Muscle of arm (tissue), 1 donor: ENCODE measurements at regions not wholly inside any gene's neighbourhood (a gene's known extent, or its start where the extent isn't known, plus 50 kb on each side); places are given as distances from the start of the nearest gene placed in this dataset.
"Not testable (repeated sequence)": the region's sequence is repeated elsewhere in the genome, so short reads cannot be mapped to it uniquely, and the experiment has no call there.

Experiments used
- DNase-seq: peaks from one replicate; pipeline ENCODE4 v3.0.0-alpha.2; 2013

GRCh38 chr10:33036670-33037069 is 78.6 kb upstream of the ITGB1 start:
- DNase-seq, result no peak

GRCh38 chr10:33035411-33035810 is 77.4 kb upstream of the ITGB1 start:
- DNase-seq, result no peak

- DNase-seq, result no peak
These were observed 76.9 kb upstream of the ITGB1 start for GRCh38 chr10:33034931-33035330.

- DNase-seq, result peak; percentile 62
These were observed 74.7 kb upstream of the ITGB1 start for GRCh38 chr10:33032654-33033151.

- no peak for DNase-seq
These were observed 74.0 kb upstream of the ITGB1 start for GRCh38 chr10:33031815-33032653.

- DNase-seq, result no peak
These were observed 73.1 kb upstream of the ITGB1 start for GRCh38 chr10:33031171-33031570.

- DNase-seq, result not testable (repeated sequence)
These were observed 70.5 kb upstream of the ITGB1 start for GRCh38 chr10:33028515-33028914.

GRCh38 chr10:33027088-33027487 is 69.1 kb upstream of the ITGB1 start:
- DNase-seq, result no peak

- peak; percentile 24 for DNase-seq
These were observed 68.4 kb upstream of the ITGB1 start for GRCh38 chr10:33026422-33026821.

GRCh38 chr10:33025910-33026309 is 67.9 kb upstream of the ITGB1 start:
- no peak for DNase-seq

- DNase-seq, result no peak
These were observed 67.0 kb upstream of the ITGB1 start for GRCh38 chr10:33025039-33025438.

GRCh38 chr10:33022691-33023090 is 64.7 kb upstream of the ITGB1 start:
- no peak for DNase-seq

GRCh38 chr10:33022090-33022489 is 64.1 kb upstream of the ITGB1 start:
- DNase-seq, result no peak

GRCh38 chr10:33016988-33017387 is 59.0 kb upstream of the ITGB1 start:
- DNase-seq, result no peak

GRCh38 chr10:33015761-33016547 is 57.9 kb upstream of the ITGB1 start:
- no peak for DNase-seq

GRCh38 chr10:33013331-33013730 is 55.3 kb upstream of the ITGB1 start:
- DNase-seq, result not testable (repeated sequence)

GRCh38 chr10:33012306-33012705 is 54.3 kb upstream of the ITGB1 start:
- DNase-seq, result no peak

GRCh38 chr10:33010132-33011037 is 52.4 kb upstream of the ITGB1 start:
- no peak for DNase-seq

GRCh38 chr10:33009244-33010131 is 51.5 kb upstream of the ITGB1 start:
- no peak for DNase-seq

GRCh38 chr10:33008499-33009243 is 50.6 kb upstream of the ITGB1 start:
- peak; percentile 85 for DNase-seq
